ENCODE measurements at regions not wholly inside any gene's neighbourhood (a gene's known extent, or its start where the extent isn't known, plus 50 kb on each side); places are given as distances from the start of the nearest gene placed in this dataset.
A peak's percentile ranks its signal among the peaks of the same experiment; 100 is the strongest.

- H3K9me3 Mint-ChIP-seq (ENCODE audit: low read depth), result no peaks in the 10 kb centered on the region
- peaks cover 7% of the 10 kb centered on the region for H3K27me3 Mint-ChIP-seq
- no peak for TF ChIP-seq CTCF (IDR thresholded peaks at IDR 0.05; ENCODE audit: unreplicated experiment)
- peaks cover 1% of the 10 kb centered on the region for H3K4me1 Mint-ChIP-seq (ENCODE audit: low read depth)
- H3K36me3 Mint-ChIP-seq (ENCODE audit: insufficient read depth), result no peaks in the 10 kb centered on the region
- H3K4me3 Mint-ChIP-seq (ENCODE audit: low read depth), result no peak overlapping the region
- DNase-seq (ENCODE audit: low spot score, unreplicated experiment), result no peak
- H3K27ac Mint-ChIP-seq, result no peak overlapping the region
These were observed 58.4 kb downstream of the ARL4C start for GRCh38 chr2:234438305-234438977.

- TF ChIP-seq CTCF (IDR thresholded peaks at IDR 0.05; ENCODE audit: unreplicated experiment), result no peak
- no peaks in the 10 kb centered on the region for H3K36me3 Mint-ChIP-seq (ENCODE audit: insufficient read depth)
- H3K27me3 Mint-ChIP-seq, result peaks cover 7% of the 10 kb centered on the region
- DNase-seq (ENCODE audit: low spot score, unreplicated experiment), result no peak
- H3K4me3 Mint-ChIP-seq (ENCODE audit: low read depth), result no peak overlapping the region
- peaks cover 1% of the 10 kb centered on the region for H3K4me1 Mint-ChIP-seq (ENCODE audit: low read depth)
- H3K9me3 Mint-ChIP-seq (ENCODE audit: low read depth), result no peaks in the 10 kb centered on the region
- H3K27ac Mint-ChIP-seq, result no peak overlapping the region
These were observed 59.1 kb downstream of the ARL4C start for GRCh38 chr2:234437642-234438304.

- Mint-ChIP-seq H3K36me3 (ENCODE audit: insufficient read depth) (no peaks in the 10 kb centered on the region), H3K27me3 (peaks cover 7% of the 10 kb centered on the region), H3K4me3 (ENCODE audit: low read depth) (no peak overlapping the region), H3K4me1 (ENCODE audit: low read depth) (peaks cover 1% of the 10 kb centered on the region), H3K27ac (no peak overlapping the region), H3K9me3 (ENCODE audit: low read depth) (no peaks in the 10 kb centered on the region)
- DNase-seq (ENCODE audit: low spot score, unreplicated experiment), result no peak
- no peak for TF ChIP-seq CTCF (IDR thresholded peaks at IDR 0.05; ENCODE audit: unreplicated experiment)
These were observed 60.4 kb downstream of the ARL4C start for GRCh38 chr2:234436482-234436837.

- peaks cover 7% of the 10 kb centered on the region for H3K27me3 Mint-ChIP-seq
- H3K4me3 Mint-ChIP-seq (ENCODE audit: low read depth), result no peak overlapping the region
- peaks cover 6% of the 10 kb centered on the region for H3K4me1 Mint-ChIP-seq (ENCODE audit: low read depth)
- TF ChIP-seq CTCF (IDR thresholded peaks at IDR 0.05; ENCODE audit: unreplicated experiment), result no peak
- H3K9me3 Mint-ChIP-seq (ENCODE audit: low read depth), result no peaks in the 10 kb centered on the region
- no peaks in the 10 kb centered on the region for H3K36me3 Mint-ChIP-seq (ENCODE audit: insufficient read depth)
- H3K27ac Mint-ChIP-seq, result peak overlapping the region; percentile 45
- DNase-seq (ENCODE audit: low spot score, unreplicated experiment), result no peak
These were observed 60.9 kb downstream of the ARL4C start for GRCh38 chr2:234435836-234436481.

- no peak for DNase-seq (ENCODE audit: low spot score, unreplicated experiment)
- no peak for TF ChIP-seq CTCF (IDR thresholded peaks at IDR 0.05; ENCODE audit: unreplicated experiment)
- peaks cover 16% of the 10 kb centered on the region for H3K4me1 Mint-ChIP-seq (ENCODE audit: low read depth)
- H3K27me3 Mint-ChIP-seq, result peaks cover 7% of the 10 kb centered on the region
- H3K27ac Mint-ChIP-seq, result no peak overlapping the region
- H3K4me3 Mint-ChIP-seq (ENCODE audit: low read depth), result no peak overlapping the region
- H3K36me3 Mint-ChIP-seq (ENCODE audit: insufficient read depth), result no peaks in the 10 kb centered on the region
- no peaks in the 10 kb centered on the region for H3K9me3 Mint-ChIP-seq (ENCODE audit: low read depth)
These were observed 63.7 kb downstream of the ARL4C start for GRCh38 chr2:234433201-234433600.

Data from progenitor cell of endocrine pancreas (in vitro differentiated cells).